ENCODE measurements at regions not wholly inside any gene's neighbourhood (a gene's known extent, or its start where the extent isn't known, plus 50 kb on each side); places are given as distances from the start of the nearest gene placed in this dataset.
A peak's percentile ranks its signal among the peaks of the same experiment; 100 is the strongest.
"Not testable (repeated sequence)": the region's sequence is repeated elsewhere in the genome, so short reads cannot be mapped to it uniquely, and the experiment has no call there.

GRCh38 chr20:47909696-47910369 lies 124.6 kb upstream of the SULF2 start:
- peak in 1 of 2 experiments; percentile 40 for DNase-seq

GRCh38 chr20:47908361-47909035 lies 123.2 kb upstream of the SULF2 start:
- peak; percentile 96 to 98 for DNase-seq

- DNase-seq, result peak; percentile 39 to 69
These were observed 122.7 kb upstream of the SULF2 start for GRCh38 chr20:47907951-47908350.

GRCh38 chr20:47907031-47907675 lies 121.9 kb upstream of the SULF2 start:
- peak; percentile 50 to 51 for DNase-seq

- DNase-seq, result peak in 1 of 2 experiments; percentile 43
These were observed 121.0 kb upstream of the SULF2 start for GRCh38 chr20:47906348-47906660.

GRCh38 chr20:47905628-47906347 lies 120.5 kb upstream of the SULF2 start:
- DNase-seq, result peak; percentile 53 to 76

GRCh38 chr20:47903009-47903408 lies 117.7 kb upstream of the SULF2 start:
- DNase-seq, result not testable (repeated sequence)

GRCh38 chr20:47899313-47899712 lies 114.0 kb upstream of the SULF2 start:
- not testable (repeated sequence) for DNase-seq

GRCh38 chr20:47897461-47897860 lies 112.2 kb upstream of the SULF2 start:
- no peak for DNase-seq

GRCh38 chr20:47892681-47893080 lies 107.4 kb upstream of the SULF2 start:
- not testable (repeated sequence) for DNase-seq

- DNase-seq, result not testable (repeated sequence)
These were observed 105.4 kb upstream of the SULF2 start for GRCh38 chr20:47890708-47891107.

GRCh38 chr20:47889751-47890150 lies 104.5 kb upstream of the SULF2 start:
- DNase-seq, result not testable (repeated sequence)

- DNase-seq, result no peak
These were observed 103.1 kb upstream of the SULF2 start for GRCh38 chr20:47888351-47888750.

GRCh38 chr20:47887477-47888080 lies 102.3 kb upstream of the SULF2 start:
- no peak for DNase-seq

GRCh38 chr20:47887064-47887463 lies 101.8 kb upstream of the SULF2 start:
- no peak for DNase-seq

GRCh38 chr20:47886454-47887041 lies 101.3 kb upstream of the SULF2 start:
- DNase-seq, result no peak

GRCh38 chr20:47885909-47886453 lies 100.7 kb upstream of the SULF2 start:
- DNase-seq, result no peak

- not testable (repeated sequence) for DNase-seq
These were observed 98.7 kb upstream of the SULF2 start for GRCh38 chr20:47883940-47884339.

- DNase-seq, result no peak
These were observed 97.9 kb upstream of the SULF2 start for GRCh38 chr20:47883186-47883585.

- no peak for DNase-seq
These were observed 94.5 kb upstream of the SULF2 start for GRCh38 chr20:47879771-47880170.

- peak; percentile 69 to 81 for DNase-seq
These were observed 93.3 kb upstream of the SULF2 start for GRCh38 chr20:47878601-47879027.

Measured in NCI-H524 (cell line).